GM12878 (cell line): ENCODE measurements at regions not wholly inside any gene's neighbourhood (a gene's known extent, or its start where the extent isn't known, plus 50 kb on each side); places are given as distances from the start of the nearest gene placed in this dataset.

ENCODE experiments used
- ATAC-seq: fragments of 200-7000 bp; cut with Tn5 transposase; 3 replicates; pipeline ENCODE4 v1.9.1; 2020; ENCODE audit warnings: mild to moderate bottlenecking, moderate library complexity
- BruUV-seq: library from RNA; stranded (reverse); fragments of 400-500 nt; replicated peaks from 2 replicates; lab custom pipeline; 2021; lab: Mats Ljungman, UMichigan
- CTCF ChIA-PET: fragments of 300-600 bp; sonication (Branson Sonifier 250); formaldehyde crosslinking; extraction: SDS; loops from one replicate; lab custom pipeline; 2021; ENCODE audit warnings: inconsistent platforms; lab: Yijun Ruan, JAX
- POLR2A ChIA-PET: fragments of 350-600 bp; formaldehyde crosslinking; extraction: SDS; loops from one replicate; lab custom pipeline; 2021; ENCODE audit warnings: inconsistent platforms; lab: Charles Lee
- RAD21 ChIA-PET: fragments of 300-600 bp; sonication (Branson Sonifier 250); formaldehyde crosslinking; loops from one replicate; lab custom pipeline; 2023; ENCODE audit warnings: antibody characterized with exemption; ENCODE audit not compliant: unreplicated experiment; lab: Charles Lee
- SMC1A ChIA-PET: fragments of 300-600 bp; sonication (Branson Sonifier 250); formaldehyde crosslinking; loops from one replicate; lab custom pipeline; 2023; ENCODE audit not compliant: unreplicated experiment, uncharacterized antibody; lab: Charles Lee
- DNase-seq: peaks from one replicate; pipeline ENCODE4 v3.0.0-alpha.2; 2011; ENCODE audit warnings: low read depth, low spot score
- FAIRE-seq: peaks from 3 replicates; lab custom pipeline; 2011; peaks lifted over from hg19 to GRCh38; lab: Jason Lieb, UNC
- H2AFZ ChIP-seq: 2 replicates; pipeline ENCODE4 v1.6.0; 2011; ENCODE audit warnings: low read depth, low read length, control low read depth; ENCODE audit not compliant: control insufficient read depth
- H3K27ac ChIP-seq: 2 replicates; pipeline ENCODE4 v1.5.1; 2011; ENCODE audit warnings: control low read depth; ENCODE audit not compliant: control insufficient read depth, insufficient read depth
- H3K27me3 ChIP-seq, 2 experiments: replicated peaks in 1 of 2; 2 replicates each; pipeline versions ENCODE4 v1.6.0 to v1.6.1; 2011; ENCODE audit warnings: low read length in 1 of 2; ENCODE audit not compliant: control insufficient read depth in 2 of 2, insufficient read depth in 2 of 2
- H3K36me3 ChIP-seq, 2 experiments: 2 replicates each; pipeline ENCODE4 v1.5.1; 2011; ENCODE audit warnings: low read length in 1 of 2; ENCODE audit not compliant: control insufficient read depth in 2 of 2, insufficient read depth in 2 of 2
- H3K4me1 ChIP-seq: 2 replicates; pipeline ENCODE4 v1.6.1; 2011; ENCODE audit warnings: mild to moderate bottlenecking, low read length, moderate library complexity, mixed read lengths; ENCODE audit not compliant: control insufficient read depth, insufficient read depth
- H3K4me2 ChIP-seq: 2 replicates; pipeline ENCODE4 v1.6.0; 2011; ENCODE audit warnings: control low read depth; ENCODE audit not compliant: control insufficient read depth, insufficient read depth
- H3K4me3 ChIP-seq: fragments of 200-600 bp; sonication (generic); 2 replicates; pipeline ENCODE4 v1.5.1; 2016
- H3K79me2 ChIP-seq: 2 replicates; pipeline ENCODE4 v1.6.0; 2011; ENCODE audit warnings: low read length; ENCODE audit not compliant: control insufficient read depth, insufficient read depth
- H3K9ac ChIP-seq: 2 replicates; pipeline ENCODE4 v1.8.0; 2011; ENCODE audit warnings: low read length, control low read depth, mixed read lengths; ENCODE audit not compliant: control insufficient read depth, insufficient read depth
- H3K9me3 ChIP-seq: replicated peaks from 3 replicates; pipeline ENCODE4 v1.5.1; 2011; ENCODE audit warnings: mild to moderate bottlenecking, low read length; ENCODE audit not compliant: control insufficient read depth, insufficient read depth
- H4K20me1 ChIP-seq: 2 replicates; pipeline ENCODE4 v1.6.0; 2011; ENCODE audit not compliant: control insufficient read depth, insufficient read depth
- BHLHE40 ChIP-seq, 2 experiments: fragments of 450-650 bp in 1 of 2; IDR thresholded peaks; 2 replicates each; pipeline ENCODE4 v1.6.1; 2011 to 2017; ENCODE audit warnings: low read depth in 2 of 2, borderline replicate concordance in 1 of 2, improper control_type of control experiment in 1 of 2, low read length in 1 of 2, mild to moderate bottlenecking in 1 of 2
- CBX3 ChIP-seq: fragments of 200-600 bp; sonication (generic); IDR thresholded peaks from 2 replicates; pipeline ENCODE4 v1.6.1; 2016; ENCODE audit warnings: low read depth, borderline replicate concordance
- ESRRA ChIP-seq: IDR thresholded peaks from 2 replicates; pipeline ENCODE4 v1.6.1; 2012; ENCODE audit warnings: mild to moderate bottlenecking, low read length, improper control_type of control experiment
- HDGF ChIP-seq: fragments of 450-650 bp; IDR thresholded peaks from 2 replicates; pipeline ENCODE4 v1.6.1; 2016; ENCODE audit warnings: antibody characterized with exemption
- KLF5 ChIP-seq: fragments of 450-650 bp; IDR thresholded peaks from 2 replicates; pipeline ENCODE4 v1.6.1; 2014; ENCODE audit warnings: mild to moderate bottlenecking; ENCODE audit not compliant: partially characterized antibody
- NBN ChIP-seq: fragments of 450-650 bp; IDR thresholded peaks from 2 replicates; pipeline ENCODE4 v1.6.1; 2016
- NR2C2 ChIP-seq: IDR thresholded peaks from 2 replicates; pipeline ENCODE4 v1.6.1; 2011; ENCODE audit warnings: borderline replicate concordance, low read depth; ENCODE audit not compliant: control insufficient read depth, insufficient read length
- PML ChIP-seq: IDR thresholded peaks from 2 replicates; pipeline ENCODE4 v1.6.1; 2012; ENCODE audit warnings: low read length, inconsistent platforms
- POLR2AphosphoS2 ChIP-seq: IDR thresholded peaks from 2 replicates; pipeline ENCODE4 v1.6.1; 2011; ENCODE audit warnings: low read depth, mild to moderate bottlenecking, low read length, improper control_type of control experiment, moderate library complexity
- PRDM15 ChIP-seq: fragments of 450-650 bp; formaldehyde crosslinking; IDR thresholded peaks from 2 replicates; pipeline ENCODE4 v1.4.0; 2020; ENCODE audit warnings: mild to moderate bottlenecking, moderate library complexity
- RAD21 ChIP-seq: IDR thresholded peaks from 2 replicates; pipeline ENCODE4 v1.6.1; 2011; ENCODE audit warnings: mild to moderate bottlenecking, low read depth, low read length, moderate library complexity; ENCODE audit not compliant: insufficient read depth
- RFX5 ChIP-seq: IDR thresholded peaks from 2 replicates; pipeline ENCODE4 v1.6.1; 2011; ENCODE audit warnings: low read depth, low read length, improper control_type of control experiment
- SMAD1 ChIP-seq: fragments of 450-650 bp; IDR thresholded peaks from 2 replicates; pipeline ENCODE4 v1.6.1; 2018; ENCODE audit warnings: mild to moderate bottlenecking, low read depth; ENCODE audit not compliant: partially characterized antibody
- SP1 ChIP-seq: IDR thresholded peaks from one replicate; pipeline ENCODE4 v1.6.1; 2011; ENCODE audit warnings: low read depth, low read length
- SREBF1 ChIP-seq: IDR thresholded peaks from 2 replicates; pipeline ENCODE4 v1.6.1; 2012; ENCODE audit warnings: mild to moderate bottlenecking, low read length
- SUPT20H ChIP-seq: IDR thresholded peaks from 2 replicates; pipeline ENCODE4 v1.6.1; 2011; ENCODE audit warnings: low read depth, mild to moderate bottlenecking, low read length, moderate library complexity, borderline replicate concordance; ENCODE audit not compliant: control insufficient read depth
- YBX1 ChIP-seq: fragments of 450-650 bp; IDR thresholded peaks from 2 replicates; pipeline ENCODE4 v1.6.1; 2016; ENCODE audit warnings: antibody characterized with exemption
- WGBS: methylation state at CpG from one replicate; pipeline ENCODE4 v1.1.6; 2016; ENCODE audit warnings: low lambda C conversion rate; ENCODE audit not compliant: insufficient replicate concordance, insufficient coverage; ENCODE audit errors: missing lambda C conversion rate; 5-methylcytosine and 5-hydroxymethylcytosine counted together
- in situ Hi-C: fragments of 300-500 bp; cut with MboI; formaldehyde crosslinking; loops from 9 replicates; pipeline ENCODE4 v1.14.3; 2018; ENCODE audit warnings: mixed read lengths
- intact Hi-C: fragments of 100-400 bp; cut with micrococcal nuclease; formaldehyde crosslinking; loops from one replicate; pipeline ENCODE4 v1.14.2; 2022; ENCODE audit not compliant: unreplicated experiment
- TF ChIP-seq, protein P1 (sequence below): fragments of 450-650 bp; formaldehyde crosslinking; IDR thresholded peaks from 2 replicates; pipeline ENCODE4 v1.5.0; 2022; ENCODE audit warnings: mild to moderate bottlenecking, missing genetic modification characterization

DNA sequence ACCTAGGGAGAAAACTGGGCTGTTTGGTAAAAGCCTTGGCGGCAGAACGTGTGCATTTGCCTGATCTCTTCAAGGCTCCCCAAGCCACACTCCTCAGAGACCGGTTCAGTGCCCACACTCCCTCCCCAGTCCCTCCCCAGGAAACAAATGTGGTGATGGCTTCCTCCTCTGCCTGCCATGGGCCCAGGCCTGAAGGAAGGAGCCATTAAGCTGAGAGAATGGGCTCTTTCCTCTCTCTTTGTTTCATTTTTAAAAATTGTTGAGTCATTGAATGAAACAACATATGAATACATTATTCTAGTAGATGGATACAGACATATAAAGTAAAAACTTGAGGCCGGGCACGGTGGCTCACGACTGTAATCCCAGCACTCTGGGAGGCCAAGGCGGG is 50.6 kb upstream of the YWHAQ start:
- peaks cover 5% of the 10 kb centered on the region; the same call in 1 of the 2 replicates for H3K4me1 ChIP-seq
- in situ Hi-C loops (no loop called here), intact Hi-C loops (no loop called here)
- FAIRE-seq, result no peak
- ATAC-seq, result peak; percentile 34; the same call in 2 of the 3 replicates
- ChIA-PET POLR2A (no interaction called here), SMC1A (no interaction called here), RAD21 (no interaction called here), CTCF (interaction anchor here (0.6 kb wide), 1 partner anchor 14 kb away, joined by 3 read pairs; no protein-coding TSS in a partner anchor)
- H3K9me3 ChIP-seq, result no peaks in the 10 kb centered on the region
- H3K79me2 ChIP-seq, result no peaks in the 10 kb centered on the region
- H3K27me3 ChIP-seq, result no peaks in the 10 kb centered on the region
- H3K27ac ChIP-seq, result no peak overlapping the region
- no peaks in the 10 kb centered on the region for H4K20me1 ChIP-seq
- WGBS, result 44% methylated on average over 7 of the region's 7 CpGs
- H3K4me3 ChIP-seq, result no peak overlapping the region
- H2AFZ ChIP-seq, result peak overlapping the region; percentile 40
- no TSS peak for BruUV-seq
- H3K4me2 ChIP-seq, result peak overlapping the region; percentile 10; the same call in 1 of the 2 replicates
- DNase-seq, result no peak
- H3K36me3 ChIP-seq, result no peaks in the 10 kb centered on the region
- H3K9ac ChIP-seq, result no peak overlapping the region
- TF ChIP-seq, protein P1, sequence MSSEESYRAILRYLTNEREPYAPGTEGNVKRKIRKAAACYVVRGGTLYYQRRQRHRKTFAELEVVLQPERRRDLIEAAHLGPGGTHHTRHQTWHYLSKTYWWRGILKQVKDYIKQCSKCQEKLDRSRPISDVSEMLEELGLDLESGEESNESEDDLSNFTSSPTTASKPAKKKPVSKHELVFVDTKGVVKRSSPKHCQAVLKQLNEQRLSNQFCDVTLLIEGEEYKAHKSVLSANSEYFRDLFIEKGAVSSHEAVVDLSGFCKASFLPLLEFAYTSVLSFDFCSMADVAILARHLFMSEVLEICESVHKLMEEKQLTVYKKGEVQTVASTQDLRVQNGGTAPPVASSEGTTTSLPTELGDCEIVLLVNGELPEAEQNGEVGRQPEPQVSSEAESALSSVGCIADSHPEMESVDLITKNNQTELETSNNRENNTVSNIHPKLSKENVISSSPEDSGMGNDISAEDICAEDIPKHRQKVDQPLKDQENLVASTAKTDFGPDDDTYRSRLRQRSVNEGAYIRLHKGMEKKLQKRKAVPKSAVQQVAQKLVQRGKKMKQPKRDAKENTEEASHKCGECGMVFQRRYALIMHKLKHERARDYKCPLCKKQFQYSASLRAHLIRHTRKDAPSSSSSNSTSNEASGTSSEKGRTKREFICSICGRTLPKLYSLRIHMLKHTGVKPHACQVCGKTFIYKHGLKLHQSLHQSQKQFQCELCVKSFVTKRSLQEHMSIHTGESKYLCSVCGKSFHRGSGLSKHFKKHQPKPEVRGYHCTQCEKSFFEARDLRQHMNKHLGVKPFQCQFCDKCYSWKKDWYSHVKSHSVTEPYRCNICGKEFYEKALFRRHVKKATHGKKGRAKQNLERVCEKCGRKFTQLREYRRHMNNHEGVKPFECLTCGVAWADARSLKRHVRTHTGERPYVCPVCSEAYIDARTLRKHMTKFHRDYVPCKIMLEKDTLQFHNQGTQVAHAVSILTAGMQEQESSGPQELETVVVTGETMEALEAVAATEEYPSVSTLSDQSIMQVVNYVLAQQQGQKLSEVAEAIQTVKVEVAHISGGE (CRISPR knock-in tag), result no peak
- no peak for TF ChIP-seq SMAD1
- no peak for TF ChIP-seq ESRRA
- TF ChIP-seq POLR2AphosphoS2, result no peak
- no peak for TF ChIP-seq RAD21
- no peak for TF ChIP-seq SUPT20H
- TF ChIP-seq YBX1, result no peak
- TF ChIP-seq PML, result no peak
- no peak for TF ChIP-seq SREBF1
- TF ChIP-seq CBX3, result no peak
- no peak for TF ChIP-seq KLF5
- TF ChIP-seq NR2C2, result no peak
- no peak for TF ChIP-seq NBN
- TF ChIP-seq SP1, result no peak
- no peak for TF ChIP-seq RFX5
- TF ChIP-seq BHLHE40 (IDR thresholded peaks at IDR 0.05; ENCODE audit: borderline replicate concordance in 1 of 2, low read depth in 2 of 2, low read length in 1 of 2), result no peak
- no peak for TF ChIP-seq PRDM15 (CRISPR knock-in tag)
- TF ChIP-seq HDGF, result no peak
